Left renal pelvis (tissue), 4 donors: ENCODE measurements at regions not wholly inside any gene's neighbourhood (a gene's known extent, or its start where the extent isn't known, plus 50 kb on each side); places are given as distances from the start of the nearest gene placed in this dataset.
"Not testable (repeated sequence)": the region's sequence is repeated elsewhere in the genome, so short reads cannot be mapped to it uniquely, and the experiment has no call there.

ENCODE experiments used
- DNase-seq, 4 donors: peaks; one replicate each; pipeline ENCODE4 v3.0.0-alpha.2; 2013; ENCODE audit warnings: low read depth in 4 of 4, low spot score in 3 of 4

- no peak for DNase-seq
These were observed 286.6 kb upstream of the POU5F2 start for GRCh38 chr5:94028001-94028400.

- DNase-seq: no peak
These were observed 285.7 kb upstream of the POU5F2 start for GRCh38 chr5:94027145-94027544.

DNA sequence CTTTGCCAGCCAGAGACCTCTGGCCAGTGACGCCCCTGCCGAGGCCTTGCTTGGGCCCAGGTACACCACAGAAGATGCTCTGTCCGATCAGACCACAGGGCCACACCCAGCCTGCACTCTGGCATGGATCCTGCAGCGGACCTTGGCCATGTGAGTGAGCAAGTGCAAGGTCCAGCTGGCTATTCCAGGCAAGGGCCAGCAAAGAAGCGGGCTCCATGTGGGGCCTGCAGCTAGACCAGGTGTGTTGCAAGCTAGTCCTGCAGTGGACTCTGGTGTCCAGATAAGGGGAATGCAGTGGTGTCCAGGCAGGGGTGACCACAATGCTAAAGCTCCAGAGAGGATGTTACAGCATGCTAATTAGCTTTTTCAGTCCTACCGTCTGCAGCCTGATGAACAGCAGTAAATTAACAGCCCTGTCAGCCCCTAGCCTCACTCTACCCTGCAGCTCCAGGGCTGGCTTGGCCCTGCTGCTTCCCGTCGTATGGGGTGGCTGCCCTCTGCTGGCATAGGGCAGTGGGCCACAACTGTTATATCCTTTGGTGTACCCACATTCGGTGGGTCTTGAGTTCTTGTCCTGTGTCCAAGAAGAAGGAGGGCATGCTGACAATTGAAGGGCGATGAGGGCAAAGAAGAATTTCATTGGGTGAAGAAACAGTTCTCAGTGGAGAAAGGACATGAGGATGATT lies 284.5 kb upstream of the POU5F2 start:
- DNase-seq: no peak

DNA sequence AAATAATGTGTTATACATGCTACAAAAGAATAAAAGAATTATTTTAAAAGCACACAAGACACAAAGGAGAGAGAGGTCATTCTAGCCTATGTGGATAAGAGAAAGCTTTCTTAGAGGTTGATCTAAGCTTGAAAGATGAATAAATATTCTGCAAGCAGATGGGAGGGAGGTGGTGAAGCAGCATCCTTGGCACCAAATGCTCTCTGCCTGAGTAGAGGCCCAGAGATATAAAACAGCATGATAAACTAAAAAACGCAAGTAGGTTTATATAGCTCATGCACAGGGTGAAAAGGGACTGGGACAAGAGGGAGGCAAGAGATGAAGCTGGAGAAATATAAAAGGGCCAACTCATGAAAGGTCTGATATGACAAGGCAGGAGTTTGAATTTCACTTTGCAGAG lies 283.2 kb upstream of the POU5F2 start:
- DNase-seq: no peak

GRCh38 chr5:94024101-94024500 lies 282.7 kb upstream of the POU5F2 start:
- no peak for DNase-seq

DNA sequence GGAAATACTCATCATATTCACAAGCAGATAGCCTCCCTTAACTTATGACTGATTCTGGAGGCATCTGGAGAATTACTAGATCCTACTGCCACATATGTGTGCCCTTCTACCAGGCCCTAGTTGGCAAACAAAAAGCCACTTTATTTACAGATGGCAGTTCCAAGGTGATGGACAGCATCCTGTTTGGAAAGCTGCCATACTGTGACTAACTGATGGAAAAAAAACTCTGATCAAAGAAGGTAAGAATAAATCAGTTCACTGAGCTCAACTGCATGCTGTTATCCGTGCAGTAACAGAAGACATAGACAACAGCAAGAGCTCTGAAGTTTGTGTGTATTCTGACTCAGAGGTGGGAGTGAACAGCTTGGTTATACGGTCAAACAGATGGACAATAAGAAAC lies 279.8 kb upstream of the POU5F2 start:
- DNase-seq: no peak

GRCh38 chr5:94017579-94017978 lies 276.2 kb upstream of the POU5F2 start:
- DNase-seq: no peak

DNA sequence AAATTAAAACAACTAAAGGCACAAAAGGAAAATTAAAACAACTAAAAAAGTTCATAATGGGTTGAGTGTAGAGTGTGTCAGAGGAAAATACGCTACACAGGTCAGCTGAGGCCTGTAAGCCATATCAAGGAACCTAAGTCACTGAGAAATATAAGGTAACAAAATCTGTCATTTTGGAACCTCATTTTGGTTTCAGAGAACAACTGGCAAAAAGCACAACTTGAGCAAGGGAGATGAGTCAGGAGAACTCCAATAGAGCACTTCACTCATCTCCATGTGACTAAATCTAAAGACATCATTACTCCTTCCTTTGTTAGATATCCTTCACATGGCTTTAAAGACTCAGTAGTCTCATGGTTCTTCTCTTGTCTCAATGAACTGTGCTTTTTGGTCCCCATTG lies 269.4 kb upstream of the POU5F2 start:
- no peak for DNase-seq

DNA sequence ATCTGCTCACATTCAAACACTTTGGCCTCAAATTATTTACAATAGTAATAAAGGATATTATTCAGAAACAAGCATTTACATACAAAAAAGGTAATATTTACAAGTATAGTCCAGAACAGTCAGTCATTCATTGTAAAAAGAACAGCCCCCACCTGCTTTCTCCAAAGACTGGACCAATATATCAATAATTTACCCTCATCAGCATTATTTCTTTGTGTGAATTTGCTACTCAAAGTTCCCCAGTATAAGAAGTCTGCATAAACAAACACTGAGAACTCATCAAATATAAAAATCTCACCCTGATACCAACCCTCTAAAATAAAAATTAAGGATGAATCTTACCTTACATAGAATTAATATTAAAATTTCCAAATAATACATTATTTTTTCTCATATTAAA lies 267.8 kb upstream of the POU5F2 start:
- DNase-seq: no peak

DNA sequence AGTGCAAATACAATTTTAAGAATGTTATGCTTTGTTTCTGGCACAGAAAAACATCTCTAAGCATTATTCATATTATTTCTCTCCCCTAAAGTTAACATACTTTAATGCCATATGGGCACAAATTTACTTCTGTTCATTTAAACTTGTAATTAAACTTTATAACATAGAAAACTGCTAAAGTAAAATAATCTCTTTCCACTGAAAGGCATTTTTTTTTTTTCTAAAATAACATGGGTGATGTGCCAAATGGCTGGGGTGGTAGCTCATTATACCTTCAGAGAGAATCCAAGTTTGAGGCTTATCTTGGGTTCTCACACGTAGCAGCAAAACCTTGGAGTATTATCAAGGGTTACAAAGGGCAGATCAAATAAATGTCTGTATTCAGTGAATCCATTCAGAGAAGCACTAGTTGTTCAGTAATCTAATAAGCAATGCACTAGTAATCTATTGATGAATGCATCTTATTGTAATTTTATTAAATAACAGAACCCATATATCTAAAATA lies 257.6 kb upstream of the POU5F2 start:
- DNase-seq: no peak

DNA sequence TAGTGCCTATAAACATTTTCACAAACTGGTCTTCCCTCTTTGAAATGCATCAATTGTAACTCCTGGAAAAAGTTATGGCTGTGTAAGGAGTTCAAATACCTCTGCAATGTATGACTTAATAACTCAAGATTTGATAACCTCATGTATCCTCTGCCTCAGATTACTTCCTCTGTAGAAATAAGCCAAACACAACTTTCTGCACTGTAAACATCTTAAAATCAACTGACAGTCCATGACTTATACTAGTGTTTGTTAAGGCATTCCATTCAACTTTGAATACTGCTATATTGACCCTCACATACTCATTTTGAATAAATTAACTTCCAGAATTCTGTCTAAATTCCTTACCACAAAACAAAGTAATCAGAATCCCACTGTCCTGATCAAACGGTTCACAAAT lies 256.2 kb upstream of the POU5F2 start:
- DNase-seq: no peak

DNA sequence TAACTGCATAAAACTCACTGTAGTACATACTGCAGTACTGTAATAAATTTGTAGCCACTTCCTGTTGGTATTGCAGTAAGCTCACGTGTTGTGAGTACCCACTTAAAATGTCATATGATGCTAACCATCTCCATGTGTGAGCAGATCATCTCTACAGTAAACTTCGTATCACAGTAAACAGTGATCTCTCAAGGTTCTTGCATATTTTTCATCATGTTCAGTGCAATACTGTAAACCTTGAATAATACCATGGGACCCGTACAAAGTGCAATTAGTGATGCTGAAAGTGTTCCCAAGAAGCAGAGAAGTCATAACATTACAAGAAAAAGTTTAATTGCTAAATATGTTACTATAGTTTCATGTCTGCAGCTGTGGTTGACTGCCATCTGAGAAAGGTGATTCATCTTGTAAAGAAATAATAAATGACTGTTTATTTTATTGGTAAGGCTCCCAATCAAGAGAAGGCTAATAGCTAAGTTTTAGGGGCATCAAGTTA lies 253.8 kb upstream of the POU5F2 start:
- DNase-seq: no peak

DNA sequence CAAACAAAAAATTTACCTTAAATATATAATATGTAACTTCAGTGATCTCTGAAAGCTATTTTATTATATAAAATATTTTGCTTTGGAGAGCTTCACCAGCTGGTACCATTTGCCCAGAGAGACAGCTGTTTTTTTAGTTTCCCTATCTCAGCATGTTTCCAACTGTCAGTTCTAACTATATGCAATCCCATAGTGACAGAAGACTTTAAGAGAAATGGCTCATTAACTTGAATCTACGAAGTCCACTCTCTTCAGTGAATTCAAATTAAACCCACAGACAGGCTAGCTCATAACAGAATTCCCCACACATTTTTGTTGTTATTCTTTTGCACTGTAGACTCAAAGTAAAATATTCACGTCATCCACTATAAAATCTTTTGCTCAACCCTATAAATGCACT lies 251.8 kb upstream of the POU5F2 start:
- DNase-seq: no peak

DNA sequence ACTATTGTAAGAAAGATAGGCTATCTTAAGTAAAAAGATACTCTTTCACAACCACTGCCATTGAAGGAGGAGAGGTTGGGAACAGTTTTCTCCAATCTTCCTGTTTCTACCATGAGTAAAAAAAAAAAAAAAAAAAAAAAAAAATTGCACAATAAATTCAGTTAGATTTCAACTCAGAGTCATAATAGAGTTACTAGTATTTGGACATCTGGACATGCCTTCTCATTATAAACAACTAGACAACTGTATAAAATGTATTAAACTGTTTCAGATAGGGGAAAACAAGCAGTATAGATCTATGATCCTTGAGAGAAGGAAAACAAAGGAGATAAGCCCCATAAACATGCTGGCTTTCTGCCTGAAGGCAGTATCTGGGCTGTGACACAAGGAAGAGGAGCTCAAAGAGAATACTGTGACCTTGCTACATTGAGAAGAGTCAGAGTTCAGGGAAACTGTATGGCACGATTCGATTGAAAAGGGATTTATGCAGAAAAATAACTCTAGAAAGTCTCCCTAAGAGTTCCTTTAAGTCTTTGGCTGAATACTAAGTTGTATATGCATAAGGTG lies 249.2 kb upstream of the POU5F2 start:
- DNase-seq: no peak

- not testable (repeated sequence) for DNase-seq
These were observed 244.7 kb upstream of the POU5F2 start for GRCh38 chr5:93985940-93986570.

DNA sequence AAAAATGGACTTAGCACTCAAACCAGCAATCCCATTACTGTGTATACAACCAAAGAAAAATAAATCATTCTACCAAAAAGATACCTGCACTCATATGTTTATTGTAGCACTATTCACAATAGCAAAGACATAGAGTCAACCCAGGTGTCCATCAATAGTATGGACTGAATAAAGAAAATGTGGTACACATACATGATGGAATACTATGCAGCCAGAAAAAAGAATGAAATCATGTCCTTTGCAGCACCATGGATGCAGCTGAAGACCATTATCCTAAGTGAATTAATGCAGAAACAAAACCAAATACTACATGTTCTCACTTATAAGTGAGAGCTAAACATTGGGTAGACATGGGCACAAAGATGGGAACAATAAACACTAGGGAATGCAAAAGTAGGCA lies 236.8 kb upstream of the POU5F2 start:
- no peak for DNase-seq

DNA sequence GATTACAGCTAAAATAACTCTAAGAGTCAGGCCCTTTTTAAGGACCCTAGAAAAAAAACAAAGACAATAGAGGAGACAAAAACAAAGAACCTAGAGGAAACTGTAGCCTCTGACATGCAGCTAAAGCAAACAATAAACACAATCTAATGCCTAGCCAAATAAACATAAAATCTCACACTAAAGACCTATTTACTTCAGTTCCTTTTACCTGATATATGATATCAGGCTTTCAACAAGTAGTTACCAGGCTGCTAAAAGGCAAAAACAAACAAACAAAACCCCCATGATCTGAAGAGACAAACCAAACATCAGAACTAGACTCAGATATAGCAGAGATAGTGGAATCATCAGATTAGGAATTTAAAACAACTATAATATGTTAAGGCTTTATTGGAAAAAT lies 226.5 kb upstream of the POU5F2 start:
- DNase-seq: no peak

DNA sequence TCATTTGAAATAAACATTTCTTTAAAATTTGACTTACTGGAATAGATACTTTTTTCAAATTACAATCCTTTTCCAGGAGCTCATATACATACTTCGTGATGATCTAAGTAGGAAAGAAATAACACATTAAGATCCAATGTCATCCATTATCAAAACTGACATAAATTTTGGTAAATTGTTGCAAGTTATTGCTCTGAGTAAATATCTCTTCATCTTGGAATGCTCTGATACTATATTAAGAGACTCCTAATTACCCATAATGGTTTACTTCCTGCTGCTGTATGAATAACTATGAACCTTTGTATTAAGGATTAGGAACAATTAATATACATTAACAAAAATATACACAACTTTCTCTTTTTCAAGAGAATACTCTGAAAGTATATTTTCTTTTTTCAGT lies 223.0 kb upstream of the POU5F2 start:
- DNase-seq: no peak

- DNase-seq: no peak
These were observed 218.6 kb upstream of the POU5F2 start for GRCh38 chr5:93960042-93960441.

DNA sequence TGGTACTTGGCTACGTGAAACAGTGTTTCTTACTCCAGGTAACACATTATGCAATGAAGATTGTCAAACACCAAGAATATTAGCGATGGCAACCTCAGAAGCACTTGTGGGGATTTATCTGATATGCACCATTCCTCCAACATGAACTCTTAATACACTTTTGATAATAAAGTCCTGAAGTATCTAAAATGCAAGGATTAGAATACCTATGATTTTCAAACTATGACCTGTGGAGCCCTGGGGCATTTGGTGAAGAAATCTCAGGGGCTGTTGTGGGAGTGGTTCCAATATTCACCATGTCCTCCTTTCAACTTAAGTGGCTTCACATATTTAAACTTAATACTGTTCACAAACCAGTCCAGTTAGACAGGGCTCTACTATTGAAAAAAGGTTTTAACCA lies 214.6 kb upstream of the POU5F2 start:
- no peak for DNase-seq

- no peak for DNase-seq
These were observed 213.1 kb upstream of the POU5F2 start for GRCh38 chr5:93954421-93955069.

DNA sequence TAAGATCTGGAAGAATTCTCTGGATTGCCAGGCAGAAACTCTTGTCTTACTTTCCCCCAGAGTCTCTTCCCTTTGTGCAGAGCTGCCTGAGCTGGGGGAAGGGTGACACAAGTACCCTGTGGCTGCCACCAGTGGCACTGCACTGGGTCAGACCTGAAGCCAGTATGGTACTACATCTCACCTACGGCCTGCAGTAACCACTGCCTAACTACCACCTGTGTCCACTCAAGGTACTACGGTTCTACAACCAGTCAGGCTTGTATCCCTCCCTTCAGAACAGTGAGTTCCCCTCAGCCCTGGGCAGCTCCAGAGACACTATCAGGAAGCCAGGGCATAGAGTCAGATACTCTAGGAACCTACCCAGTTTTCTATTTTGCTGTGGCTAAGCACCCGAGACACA lies 212.0 kb upstream of the POU5F2 start:
- no peak for DNase-seq
